Stimulated activated CD4-positive, alpha-beta T cell treated with anti-CD3 and anti-CD28 coated beads, TNF-alpha, amount 100 ng/mL, for 4 hours (primary cell): ENCODE measurements at regions not wholly inside any gene's neighbourhood (a gene's known extent, or its start where the extent isn't known, plus 50 kb on each side); places are given as distances from the start of the nearest gene placed in this dataset.
"Not testable (repeated sequence)": the region's sequence is repeated elsewhere in the genome, so short reads cannot be mapped to it uniquely, and the experiment has no call there.

Experiments used
- DNase-seq, 3 experiments: peaks; one replicate each; pipeline ENCODE4 v3.0.0-alpha.2; 2020; ENCODE audit warnings: low read depth in 3 of 3

DNA sequence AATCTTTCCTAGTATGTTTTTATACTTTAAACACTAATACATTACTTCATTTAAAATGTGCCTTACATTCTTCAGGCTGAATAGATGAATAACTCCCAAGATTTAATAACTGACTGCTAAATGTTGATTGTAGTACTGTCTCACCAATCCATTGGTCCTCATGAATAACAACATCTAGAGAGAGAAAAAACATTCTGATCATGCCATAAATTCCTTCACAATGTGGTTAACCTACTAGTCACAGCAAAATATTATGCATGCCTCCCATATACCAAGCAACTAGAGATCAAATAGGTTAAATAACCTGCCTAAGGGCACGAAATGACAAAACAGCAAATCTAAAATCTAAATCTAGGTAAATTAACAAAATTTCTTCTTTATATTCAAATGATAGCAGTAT lies 66.2 kb downstream of the SYT15 start:
- not testable (repeated sequence) for DNase-seq

DNA sequence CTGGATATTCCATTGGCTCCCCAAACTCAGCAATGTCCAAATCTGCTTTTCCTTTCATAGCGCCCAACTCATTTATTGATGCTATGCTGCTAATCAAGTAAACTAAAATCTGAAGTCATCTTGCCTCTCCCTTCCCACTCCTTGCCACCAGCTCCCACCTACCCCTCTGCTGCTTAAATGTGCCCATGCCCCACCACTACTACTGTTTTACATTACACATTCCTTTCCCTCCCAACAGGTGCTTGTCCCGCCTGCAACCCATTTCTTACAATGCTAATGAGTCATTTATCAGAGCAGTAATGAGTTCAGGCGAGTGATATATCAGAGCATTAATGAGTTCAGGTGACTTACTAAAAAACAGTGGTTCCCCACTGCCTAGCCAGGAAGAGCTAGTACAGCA lies 67.2 kb downstream of the SYT15 start:
- DNase-seq, result not testable (repeated sequence)

DNA sequence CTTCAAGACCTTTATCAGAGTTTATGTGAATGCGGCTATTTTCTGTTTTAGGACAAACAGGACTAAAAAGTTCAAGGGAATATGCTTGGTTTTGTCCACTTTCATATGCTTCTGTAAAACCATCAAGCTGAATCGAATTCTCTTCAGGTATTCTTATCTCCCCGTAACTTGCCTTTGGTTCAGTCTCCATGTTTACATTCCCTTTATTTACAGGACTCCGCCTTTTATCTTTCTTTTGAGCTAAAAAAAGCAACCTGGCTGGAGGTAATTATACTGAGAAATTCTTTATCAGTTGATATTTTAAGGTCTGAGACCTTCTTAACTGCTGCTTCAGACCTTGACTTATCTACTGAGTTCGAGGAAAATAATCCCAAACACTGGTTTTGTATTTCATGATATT lies 72.0 kb downstream of the SYT15 start:
- DNase-seq, result not testable (repeated sequence)

DNA sequence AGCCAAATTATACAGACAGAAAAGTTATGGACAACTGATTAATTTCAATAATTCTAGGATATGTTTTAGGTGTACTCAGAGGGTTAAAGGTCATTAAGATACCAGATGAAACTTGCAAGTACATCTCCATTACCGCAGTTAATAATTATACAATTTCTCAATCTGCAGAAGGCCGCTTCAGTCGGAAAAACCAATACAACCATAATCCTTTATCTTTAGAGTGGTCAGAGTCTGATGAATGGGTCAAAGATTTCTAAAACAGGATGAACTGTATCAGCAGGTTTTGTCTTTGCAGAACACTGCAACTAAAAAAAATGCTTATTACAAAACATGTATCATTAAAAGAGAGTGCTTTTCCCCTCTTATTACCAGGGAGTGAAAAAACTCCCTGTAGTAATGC lies 78.5 kb downstream of the SYT15 start:
- DNase-seq, result not testable (repeated sequence)

DNA sequence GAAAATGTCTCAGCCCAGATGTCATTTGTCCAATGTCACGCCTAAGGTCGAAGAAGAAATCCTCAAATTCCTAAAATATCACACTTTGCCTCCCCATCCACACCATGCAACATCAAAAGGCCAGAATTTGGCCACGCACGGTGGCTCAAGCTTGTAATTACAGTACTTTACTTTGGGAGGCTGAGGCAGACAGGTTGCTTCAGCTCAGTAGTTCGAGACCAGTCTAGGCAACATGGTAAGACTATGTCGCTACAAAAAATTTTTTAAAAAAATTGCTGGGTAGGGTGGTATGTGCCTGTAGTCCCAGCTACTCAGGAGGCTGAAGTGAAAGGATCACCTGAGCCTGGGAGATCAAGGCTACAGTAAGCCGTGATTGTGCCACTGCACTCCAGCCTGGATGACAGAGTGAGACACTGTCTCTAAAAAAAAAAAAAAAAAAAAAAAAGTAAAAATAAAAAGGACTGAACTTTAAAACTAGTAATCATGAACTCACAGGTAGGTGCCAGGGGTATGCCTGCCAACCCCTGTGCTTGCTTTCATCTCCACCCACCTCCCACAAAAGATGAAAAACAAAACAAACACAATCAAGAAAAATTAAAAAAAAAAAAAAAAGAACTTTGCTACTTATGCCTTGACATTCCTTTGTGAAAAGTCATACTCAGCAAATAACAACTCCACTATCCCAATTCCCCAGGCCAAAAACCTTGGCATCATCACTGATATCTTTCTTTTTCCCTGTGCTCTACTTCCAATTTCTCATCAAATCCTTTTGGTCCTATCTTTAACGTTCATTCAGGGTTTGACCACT lies 81.3 kb downstream of the SYT15 start:
- DNase-seq, result not testable (repeated sequence)

DNA sequence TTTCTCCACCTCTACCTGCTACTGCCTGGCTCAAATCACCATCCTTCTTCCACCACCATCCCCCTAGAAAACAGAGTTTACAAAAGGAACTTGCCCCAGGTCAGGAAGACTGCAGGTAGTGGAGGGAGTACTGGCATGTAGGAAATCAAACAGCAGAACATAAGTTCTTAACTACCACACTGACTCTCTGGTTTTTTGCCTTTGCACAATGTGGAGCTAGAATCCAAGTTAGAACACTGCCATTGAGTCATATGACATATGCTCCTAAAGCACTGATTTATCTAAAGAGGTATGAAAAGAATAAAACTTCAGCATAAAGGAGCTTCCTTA lies 81.9 kb downstream of the SYT15 start:
- DNase-seq, result not testable (repeated sequence)

DNA sequence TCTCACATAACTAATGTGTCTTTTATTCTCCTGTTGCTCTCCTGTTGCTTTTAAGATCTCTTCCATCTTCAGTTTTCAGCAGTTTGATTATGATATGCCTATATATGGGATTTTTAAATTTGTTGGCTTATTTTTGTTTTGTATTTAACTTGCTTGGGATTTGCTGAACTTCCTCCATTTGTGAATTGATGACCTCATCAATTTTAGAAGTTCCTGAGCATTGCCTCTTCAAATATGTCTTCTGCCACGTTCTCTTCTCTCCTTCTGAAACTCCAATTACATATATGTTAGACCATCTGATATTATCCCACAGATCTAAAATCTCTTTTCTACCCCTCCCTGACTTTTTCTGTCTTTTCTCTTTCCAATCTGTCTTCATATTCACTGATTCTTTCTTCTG lies 86.6 kb downstream of the SYT15 start:
- DNase-seq, result not testable (repeated sequence)

DNA sequence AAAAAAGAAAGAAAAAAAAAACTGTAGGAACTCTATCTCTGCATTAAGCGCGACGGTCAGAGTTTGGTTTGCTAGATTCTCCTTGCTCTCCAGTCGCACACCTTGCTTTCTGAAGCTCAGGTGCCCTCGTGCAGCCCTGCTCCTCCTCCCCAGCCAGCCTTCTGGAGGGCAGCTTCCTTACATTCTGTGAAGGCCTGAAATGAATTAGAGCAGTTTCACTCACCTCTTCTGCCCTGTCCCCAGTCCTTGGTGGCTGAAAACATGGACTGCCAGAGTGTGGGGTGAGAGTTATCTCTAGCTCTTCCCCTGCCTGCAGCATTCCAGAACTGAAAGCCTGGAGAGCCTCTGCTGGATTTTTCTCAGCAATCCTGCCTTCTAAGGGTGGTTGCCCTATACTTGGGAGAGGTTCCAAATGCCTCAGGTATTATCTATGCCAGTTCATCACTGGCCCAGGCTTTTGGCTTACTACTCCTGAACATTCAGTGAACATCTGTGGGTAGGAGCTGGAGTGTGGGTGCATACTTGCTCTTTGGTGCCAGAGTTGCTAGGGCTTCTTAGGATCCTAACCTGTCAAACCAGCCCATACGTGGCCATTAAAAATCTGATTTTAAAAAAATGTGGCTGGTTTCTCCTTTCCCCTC lies 89.5 kb downstream of the SYT15 start:
- not testable (repeated sequence) for DNase-seq

DNA sequence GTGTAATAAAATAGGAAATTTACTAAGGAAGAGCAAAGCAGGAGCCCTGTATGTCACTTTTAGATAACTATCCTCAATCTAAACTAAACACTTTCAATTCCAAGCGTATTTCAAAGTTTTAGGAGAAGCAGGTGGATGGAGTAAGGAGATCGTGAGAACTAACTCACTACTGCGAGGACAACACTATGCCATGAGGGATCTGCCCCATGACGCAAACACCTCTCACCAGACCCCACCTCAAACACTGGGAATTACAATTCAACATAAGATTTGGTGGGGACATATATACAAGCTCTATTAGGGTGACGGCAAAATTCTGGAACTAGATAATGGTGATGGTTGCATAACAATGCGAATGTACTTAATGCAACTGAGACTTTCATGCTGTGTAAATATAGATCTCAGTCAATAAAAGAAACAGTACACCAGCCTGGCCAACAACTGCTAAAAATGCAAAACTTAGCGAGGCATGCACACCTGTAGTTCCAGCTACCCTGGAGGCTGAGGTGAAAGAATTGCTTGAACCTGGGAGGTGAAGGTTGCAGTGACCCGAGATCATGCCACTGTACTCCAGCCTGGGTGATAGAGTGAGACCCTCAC lies 99.0 kb downstream of the SYT15 start:
- not testable (repeated sequence) for DNase-seq

DNA sequence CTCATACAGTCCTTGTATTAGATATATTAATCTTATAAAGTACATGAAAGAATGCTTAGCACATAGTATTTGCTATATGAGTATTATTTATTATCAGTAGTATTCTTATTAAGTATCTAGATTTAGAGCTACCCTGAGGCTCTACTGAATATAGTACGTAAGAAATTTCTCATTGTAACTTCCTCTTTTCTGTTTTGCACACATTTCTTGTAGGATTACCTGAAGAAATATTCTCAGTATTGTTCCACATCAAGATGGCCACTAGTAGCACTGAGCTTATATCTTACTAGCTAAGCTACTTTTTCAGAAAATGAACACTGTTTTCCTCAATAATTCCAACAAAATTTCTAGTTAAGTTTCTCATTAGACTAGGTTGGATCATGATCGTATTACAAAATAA lies 112.5 kb downstream of the SYT15 start:
- DNase-seq, result not testable (repeated sequence)

DNA sequence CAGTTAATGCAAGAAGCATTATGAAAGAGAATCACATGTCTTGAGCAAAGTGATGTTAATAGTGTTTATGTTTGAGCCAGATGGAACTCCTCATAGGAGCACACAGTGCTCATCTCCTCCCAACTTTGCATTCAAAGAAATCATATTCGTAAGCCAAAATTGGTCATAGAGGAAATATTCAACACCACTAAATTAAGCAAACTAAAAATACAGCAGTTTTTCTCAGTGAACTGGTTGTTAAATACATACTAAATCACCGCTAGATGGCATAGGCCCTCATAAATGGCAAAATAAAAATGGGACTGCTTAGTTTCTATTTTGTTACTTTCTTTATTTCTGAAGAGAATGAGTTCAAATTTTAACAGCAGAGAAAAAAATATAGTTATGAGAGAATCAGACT lies 114.3 kb downstream of the SYT15 start:
- DNase-seq, result not testable (repeated sequence)

DNA sequence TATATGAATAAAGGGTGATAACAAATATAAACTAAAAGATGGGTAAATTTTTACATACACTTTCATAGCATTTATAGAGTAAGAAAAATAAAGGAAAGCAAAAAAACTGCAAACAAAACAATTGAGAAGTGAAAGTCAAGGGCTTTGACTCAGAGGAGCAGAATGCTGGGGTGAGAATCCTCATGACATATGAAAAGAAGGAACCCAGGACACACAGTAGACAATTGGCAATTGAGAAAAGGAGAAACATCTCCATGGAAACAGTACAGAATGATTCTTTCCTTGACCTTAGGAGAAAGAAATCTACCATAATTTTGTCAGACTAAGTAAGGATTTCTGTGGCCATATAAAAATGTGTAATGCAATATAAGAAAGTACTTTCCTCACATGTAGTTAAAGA lies 138.3 kb downstream of the SYT15 start:
- not testable (repeated sequence) for DNase-seq

DNA sequence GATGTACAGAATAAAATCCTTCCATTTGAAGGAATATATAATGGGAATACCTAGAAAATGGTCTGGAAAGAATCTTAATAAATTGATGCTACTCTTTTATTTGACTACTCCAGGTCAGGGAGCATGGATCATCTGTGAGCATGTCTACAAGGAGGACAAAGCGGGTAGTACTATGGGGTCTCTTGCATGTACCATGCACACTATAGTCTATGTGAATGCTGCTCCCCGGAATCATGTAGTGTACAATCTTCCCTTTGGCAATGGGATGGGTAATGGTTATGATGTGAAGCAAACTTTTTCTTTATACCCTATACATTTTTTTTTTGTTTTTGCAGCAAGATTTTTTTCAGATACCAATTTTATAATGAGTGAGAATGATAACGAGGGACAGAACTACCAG lies 139.1 kb downstream of the SYT15 start:
- not testable (repeated sequence) for DNase-seq

DNA sequence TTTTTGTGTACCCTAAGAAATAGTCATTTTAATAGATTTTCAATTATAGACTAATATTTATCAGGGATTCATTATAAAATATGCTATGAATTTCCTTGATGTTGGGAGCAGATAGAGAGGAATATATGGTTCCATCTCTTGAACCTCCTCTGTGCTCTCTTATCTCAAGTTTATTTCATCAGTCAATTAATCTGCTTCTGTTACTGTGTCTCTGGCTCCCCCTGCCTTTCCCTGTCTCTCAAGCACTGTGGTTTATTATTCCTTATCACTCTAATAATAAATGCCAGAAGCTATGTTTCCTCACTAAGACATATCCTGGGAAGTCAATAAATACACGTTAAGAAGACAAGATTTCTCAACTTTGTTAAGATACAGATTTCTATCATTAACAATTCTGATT lies 141.5 kb downstream of the SYT15 start:
- DNase-seq, result not testable (repeated sequence)

DNA sequence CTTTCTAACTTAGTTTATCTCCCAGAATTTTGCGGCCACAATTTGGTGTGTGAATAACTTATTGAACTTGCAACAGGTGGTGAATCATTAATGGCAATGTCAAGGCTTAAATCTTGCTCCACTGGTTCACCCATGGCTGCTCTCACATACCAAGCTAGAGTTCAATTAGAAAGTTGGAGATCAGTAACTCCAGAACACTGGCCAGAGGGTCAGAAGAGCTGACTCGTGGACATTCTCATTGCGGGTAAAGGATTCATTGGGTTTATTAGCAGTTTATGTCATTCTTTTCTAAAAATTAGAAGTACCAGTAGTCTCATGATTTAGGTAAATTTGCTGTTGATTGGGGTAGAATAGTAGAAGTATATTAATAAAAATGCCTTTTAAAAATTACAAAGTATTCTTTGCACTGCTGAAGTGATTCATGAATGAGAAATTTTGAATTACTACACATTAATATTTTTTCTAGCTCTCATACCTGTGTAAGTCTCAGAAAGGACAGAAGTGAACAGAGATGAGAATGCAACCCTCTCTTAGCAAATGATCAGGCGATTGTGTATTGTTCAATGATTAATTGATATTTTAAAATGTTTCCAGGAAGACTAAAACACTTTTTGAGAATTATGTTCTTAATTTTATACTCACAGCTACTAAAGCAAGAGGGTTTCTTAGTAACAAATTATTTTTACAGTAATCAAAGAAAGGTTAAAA lies 142.0 kb downstream of the SYT15 start:
- not testable (repeated sequence) for DNase-seq

DNA sequence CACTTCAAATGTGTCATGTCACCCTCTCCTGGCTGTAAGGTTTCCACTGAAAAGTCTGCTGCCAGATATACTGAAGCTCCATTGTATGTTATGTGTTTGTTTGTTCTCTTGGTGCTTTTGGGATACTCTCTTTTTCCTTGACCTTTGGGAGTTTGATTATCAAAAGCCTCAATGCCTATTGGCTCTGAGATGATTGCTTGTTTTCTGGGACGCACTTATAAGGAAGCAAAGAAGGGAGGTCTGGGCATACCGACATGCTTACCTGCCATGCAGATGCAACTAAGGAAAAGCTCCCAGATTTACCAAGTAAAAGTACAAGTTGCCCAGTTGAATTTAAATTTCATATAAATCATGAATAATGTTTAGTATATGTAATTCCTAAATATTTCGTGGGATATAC lies 145.3 kb downstream of the SYT15 start:
- DNase-seq, result not testable (repeated sequence)

DNA sequence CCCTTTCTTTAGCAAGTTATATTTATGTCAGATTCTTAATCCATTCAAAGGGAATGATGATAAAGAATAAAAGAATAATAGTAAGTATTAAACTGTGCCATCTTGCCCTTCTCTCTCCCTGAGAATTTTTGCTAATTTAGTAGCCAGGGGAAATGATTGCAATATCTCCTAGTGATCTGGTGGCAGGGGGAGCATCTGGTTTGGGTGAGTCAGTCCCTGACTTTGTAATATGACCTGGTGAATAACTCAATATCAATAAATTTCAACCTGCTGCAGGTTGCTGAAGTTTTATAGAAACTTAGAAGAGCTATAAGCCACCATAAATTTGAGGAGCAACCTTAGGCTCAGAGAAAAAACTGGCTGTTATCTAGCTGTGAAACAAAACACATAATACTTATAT lies 149.4 kb downstream of the SYT15 start:
- not testable (repeated sequence) for DNase-seq

DNA sequence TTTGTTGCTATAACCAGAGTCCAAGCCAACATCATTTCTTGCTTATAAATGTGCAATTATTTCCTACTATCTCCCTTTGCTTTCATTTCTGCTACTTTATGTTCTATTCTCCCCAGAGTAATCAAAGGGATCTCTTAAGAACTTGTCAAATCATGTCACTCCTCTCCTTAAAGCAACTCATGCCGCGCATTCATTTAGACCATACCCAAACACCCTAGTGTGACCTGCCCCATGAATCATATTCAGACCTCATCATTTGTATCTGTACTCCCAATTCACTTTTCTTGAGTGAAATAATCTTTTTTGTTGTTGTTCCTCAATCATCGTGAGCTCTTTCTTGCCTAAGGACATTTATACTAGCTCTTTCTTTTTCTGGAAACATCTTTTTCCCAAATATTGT lies 151.8 kb downstream of the SYT15 start:
- not testable (repeated sequence) for DNase-seq

DNA sequence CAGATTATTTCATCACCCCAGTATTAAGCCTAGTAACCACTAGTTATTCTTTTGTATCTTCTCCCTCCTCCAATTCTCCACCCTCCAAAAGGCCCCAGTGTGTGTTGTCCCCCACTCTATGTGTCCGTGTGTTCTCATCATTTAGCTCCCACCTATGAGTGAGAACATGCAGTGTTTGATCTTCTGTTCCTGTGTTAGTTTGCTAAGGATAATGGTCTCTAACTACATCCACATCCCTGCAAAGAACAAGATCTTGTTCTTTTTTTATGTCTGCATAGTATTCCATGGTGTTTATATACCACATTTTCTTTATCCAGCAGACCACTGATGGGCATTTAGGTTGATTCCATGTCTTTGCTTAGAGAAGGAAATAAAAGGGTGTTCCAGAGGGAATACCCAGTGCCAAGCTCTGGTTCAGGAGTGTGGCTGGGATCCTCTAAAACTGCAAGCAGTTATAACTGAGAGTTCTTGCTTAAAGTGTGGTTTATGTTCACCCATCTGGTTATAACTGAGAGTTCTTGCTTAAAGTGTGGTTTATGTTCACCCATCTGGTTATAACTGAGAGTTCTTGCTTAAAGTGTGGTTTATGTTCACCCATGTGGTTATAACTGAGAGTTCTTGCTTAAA lies 154.8 kb downstream of the SYT15 start:
- not testable (repeated sequence) for DNase-seq

DNA sequence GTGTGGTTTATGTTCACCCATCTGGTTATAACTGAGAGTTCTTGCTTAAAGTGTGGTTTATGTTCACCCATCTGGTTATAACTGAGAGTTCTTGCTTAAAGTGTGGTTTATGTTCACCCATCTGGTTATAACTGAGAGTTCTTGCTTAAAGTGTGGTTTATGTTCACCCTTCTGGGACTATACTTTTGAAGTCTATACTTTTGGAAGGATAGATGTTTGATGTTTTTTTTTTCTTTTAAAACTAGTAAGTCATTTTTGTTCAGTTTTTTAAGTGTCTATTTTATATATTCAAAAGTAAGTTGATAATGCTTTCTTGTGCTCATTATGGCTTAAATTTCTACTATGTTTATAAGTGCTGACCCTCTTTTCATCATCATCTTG lies 155.3 kb downstream of the SYT15 start:
- DNase-seq, result not testable (repeated sequence)

DNA sequence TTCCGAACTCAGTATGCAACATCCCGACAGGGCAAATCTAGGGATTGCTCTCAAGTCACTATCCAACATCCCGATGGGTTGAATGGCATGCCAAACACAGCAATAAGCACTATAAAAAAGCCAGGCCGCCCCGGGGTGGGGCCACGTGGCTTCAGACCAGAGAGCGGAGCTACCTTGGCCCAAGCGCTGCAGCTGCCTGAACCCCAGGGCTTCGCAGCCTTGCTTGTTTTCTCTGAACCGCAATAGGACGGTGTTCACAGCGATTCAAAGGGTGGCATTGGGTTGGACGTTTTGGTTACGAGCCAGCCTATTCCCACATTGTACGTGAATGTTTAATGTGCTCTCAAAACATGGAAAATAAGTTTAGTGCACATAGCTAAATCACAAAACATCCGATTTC lies 161.0 kb downstream of the SYT15 start:
- not testable (repeated sequence) for DNase-seq

DNA sequence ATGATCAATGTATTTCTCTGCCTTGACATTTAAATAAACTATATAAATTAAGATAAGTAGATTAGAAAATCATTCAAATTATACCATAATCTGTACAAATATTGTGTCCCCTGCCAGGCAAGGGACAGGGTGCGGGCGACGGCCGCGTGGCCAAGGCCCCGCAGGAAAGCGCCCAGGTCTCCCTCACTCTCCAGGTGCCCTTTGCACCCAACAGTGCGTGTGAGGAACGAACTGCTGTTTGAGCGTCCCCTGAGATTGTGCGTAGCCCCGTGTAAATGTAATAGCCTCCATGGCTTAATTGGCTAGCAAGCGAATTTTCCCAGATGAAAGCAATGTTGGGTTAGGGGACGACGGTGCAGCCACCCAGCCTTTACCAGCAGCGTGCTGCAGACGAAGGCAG lies 161.4 kb downstream of the SYT15 start:
- not testable (repeated sequence) for DNase-seq
